Head of caudate nucleus (tissue), 42 donors: ENCODE measurements at regions not wholly inside any gene's neighbourhood (a gene's known extent, or its start where the extent isn't known, plus 50 kb on each side); places are given as distances from the start of the nearest gene placed in this dataset.
A peak's percentile ranks its signal among the peaks of the same experiment; 100 is the strongest.
"Not testable (repeated sequence)": the region's sequence is repeated elsewhere in the genome, so short reads cannot be mapped to it uniquely, and the experiment has no call there.

Experiments used
- DNase-seq, 42 donors: peaks; one replicate each; pipeline versions ENCODE4 v3.0.0 to v3.0.0-alpha.2; 2020 to 2021; ENCODE audit warnings: mixed read lengths in 7 of 42
- intact Hi-C: fragments of 100-400 bp; cut with DNase I; formaldehyde crosslinking; loops from one replicate; pipeline ENCODE4 v1.15.0; 2022

- intact Hi-C loops: no loop called here
- no peak for DNase-seq
Observed at GRCh38 chr5:104612005-104612404, 1049.4 kb upstream of the NUDT12 start.

- no peak for DNase-seq
- intact Hi-C loops: no loop called here
Observed at GRCh38 chr5:104611135-104611767, 1048.7 kb upstream of the NUDT12 start.

- intact Hi-C loops: no loop called here
Observed at GRCh38 chr5:104606258-104606829, 1043.8 kb upstream of the NUDT12 start.

GRCh38 chr5:104599726-104600125, 1037.1 kb upstream of the NUDT12 start:
- no peak for DNase-seq
- intact Hi-C loops: no loop called here

More at GRCh38 chr5:104606258-104606829, 1043.8 kb upstream of the NUDT12 start:
- no peak for DNase-seq

GRCh38 chr5:104598285-104598684, 1035.7 kb upstream of the NUDT12 start:
- no peak for DNase-seq
- intact Hi-C loops: no loop called here

- intact Hi-C loops: no loop called here
- no peak for DNase-seq
Observed at GRCh38 chr5:104594850-104595249, 1032.3 kb upstream of the NUDT12 start.

GRCh38 chr5:104576677-104577076, 1014.1 kb upstream of the NUDT12 start:
- no peak for DNase-seq
- intact Hi-C loops: no loop called here

GRCh38 chr5:104573949-104574709, 1011.5 kb upstream of the NUDT12 start:
- intact Hi-C loops: no loop called here
- DNase-seq: peak in 10 of 42 donors; percentile 1 to 42 (median 16)

- intact Hi-C loops: no loop called here
- no peak for DNase-seq
Observed at GRCh38 chr5:104569621-104570020, 1007.0 kb upstream of the NUDT12 start.

- intact Hi-C loops: no loop called here
- no peak for DNase-seq
Observed at GRCh38 chr5:104564530-104564929, 1001.9 kb upstream of the NUDT12 start.

GRCh38 chr5:104556957-104557356, 994.4 kb upstream of the NUDT12 start:
- intact Hi-C loops: no loop called here
- no peak for DNase-seq

GRCh38 chr5:104551628-104552027, 989.0 kb upstream of the NUDT12 start:
- DNase-seq: no peak

GRCh38 chr5:104546871-104547270, 984.3 kb upstream of the NUDT12 start:
- intact Hi-C loops, DNase-seq: not testable (repeated sequence)

More at GRCh38 chr5:104551628-104552027, 989.0 kb upstream of the NUDT12 start:
- intact Hi-C loops: no loop called here

- DNase-seq: no peak
- intact Hi-C loops: no loop called here
Observed at GRCh38 chr5:104541141-104541785, 978.7 kb upstream of the NUDT12 start.

- intact Hi-C loops: no loop called here
- DNase-seq: no peak
Observed at GRCh38 chr5:104540448-104540847, 977.9 kb upstream of the NUDT12 start.

- no peak for DNase-seq
- intact Hi-C loops: no loop called here
Observed at GRCh38 chr5:104539618-104540350, 977.2 kb upstream of the NUDT12 start.

- DNase-seq: no peak
- intact Hi-C loops: no loop called here
Observed at GRCh38 chr5:104538734-104539133, 976.1 kb upstream of the NUDT12 start.

- intact Hi-C loops: no loop called here
- no peak for DNase-seq
Observed at GRCh38 chr5:104533498-104533897, 970.9 kb upstream of the NUDT12 start.

GRCh38 chr5:104526866-104527265, 964.3 kb upstream of the NUDT12 start:
- intact Hi-C loops: no loop called here

More at GRCh38 chr5:104526866-104527265, 964.3 kb upstream of the NUDT12 start:
- DNase-seq: no peak
